SK-N-SH (cell line): ENCODE measurements at regions not wholly inside any gene's neighbourhood (a gene's known extent, or its start where the extent isn't known, plus 50 kb on each side); places are given as distances from the start of the nearest gene placed in this dataset.

Experiments
- CHD2 ChIP-seq: fragments of 150-350 bp; IDR thresholded peaks from 2 replicates; pipeline ENCODE4 v1.6.1; 2018; ENCODE audit warnings: low read length; ENCODE audit not compliant: partially characterized antibody
- ELF1 ChIP-seq: IDR thresholded peaks from 2 replicates; pipeline ENCODE4 v1.4.0; 2012
- EP300 ChIP-seq, 2 experiments: IDR thresholded peaks; 2 replicates each; pipeline versions ENCODE4 v1.4.0 to v1.6.1; 2012; ENCODE audit warnings: borderline replicate concordance in 1 of 2, low read depth in 1 of 2, low read length in 1 of 2
- FOSL2 ChIP-seq: IDR thresholded peaks from 2 replicates; pipeline ENCODE4 v1.4.0; 2012; ENCODE audit warnings: low read depth, mild to moderate bottlenecking, moderate library complexity, borderline replicate concordance
- TAF1 ChIP-seq: IDR thresholded peaks from 2 replicates; pipeline ENCODE4 v1.6.1; 2012; ENCODE audit warnings: low read depth, mild to moderate bottlenecking, low read length, moderate library complexity, borderline replicate concordance
- TEAD4 ChIP-seq: IDR thresholded peaks from 2 replicates; pipeline ENCODE4 v1.4.0; 2012; ENCODE audit warnings: mild to moderate bottlenecking, borderline replicate concordance; ENCODE audit not compliant: insufficient read depth
- TF ChIP-seq, protein P1 (sequence below): fragments of 200-600 bp; sonication (generic); IDR thresholded peaks from 2 replicates; pipeline ENCODE4 v1.6.1; 2017; ENCODE audit warnings: antibody characterized with exemption, mild to moderate bottlenecking, moderate library complexity
- TF ChIP-seq, protein P2 (sequence below): IDR thresholded peaks from 2 replicates; pipeline ENCODE4 v1.4.0; 2012; ENCODE audit warnings: low read depth

DNA sequence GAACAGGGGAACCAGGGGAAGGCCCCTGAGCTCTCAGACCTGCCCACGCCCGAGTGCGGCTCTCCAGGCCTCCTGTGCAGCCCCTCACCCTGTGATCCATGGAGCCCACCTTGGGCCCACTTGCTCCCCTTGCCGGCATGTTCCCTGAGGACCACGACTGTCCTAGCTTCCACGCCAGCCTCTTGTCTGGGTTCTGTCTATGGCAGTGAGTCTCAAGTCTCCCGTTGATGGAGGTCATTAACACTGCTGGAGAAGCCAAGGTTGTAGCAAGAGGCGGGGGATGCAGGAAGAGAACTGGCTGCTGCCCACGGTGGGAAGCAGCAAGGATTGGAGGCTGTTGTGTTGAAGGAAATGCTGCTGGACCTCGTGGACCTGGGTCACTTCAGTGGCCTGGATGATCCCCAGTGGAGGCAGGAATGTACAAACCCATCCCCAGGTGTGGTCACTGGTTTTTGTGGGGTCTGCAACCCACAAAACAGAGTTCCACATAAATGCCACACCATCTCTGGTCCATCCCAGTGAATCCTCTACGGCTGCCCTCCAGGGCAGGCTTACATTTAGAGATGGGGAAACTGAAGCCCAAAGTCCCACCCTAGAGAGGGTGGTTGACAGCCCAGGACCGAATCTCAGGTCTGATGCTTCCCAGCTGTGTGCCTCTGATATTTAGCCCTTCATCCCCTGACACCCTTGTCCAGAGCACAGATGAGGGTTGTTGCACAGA, 150.3 kb downstream of the NDUFA10 start:
- no peak for TF ChIP-seq ELF1
- no peak for TF ChIP-seq FOSL2
- no peak for TF ChIP-seq TAF1
- no peak for TF ChIP-seq EP300 (IDR thresholded peaks at IDR 0.05; ENCODE audit: borderline replicate concordance in 1 of 2, low read depth in 1 of 2, low read length in 1 of 2)
- TF ChIP-seq, protein P1, sequence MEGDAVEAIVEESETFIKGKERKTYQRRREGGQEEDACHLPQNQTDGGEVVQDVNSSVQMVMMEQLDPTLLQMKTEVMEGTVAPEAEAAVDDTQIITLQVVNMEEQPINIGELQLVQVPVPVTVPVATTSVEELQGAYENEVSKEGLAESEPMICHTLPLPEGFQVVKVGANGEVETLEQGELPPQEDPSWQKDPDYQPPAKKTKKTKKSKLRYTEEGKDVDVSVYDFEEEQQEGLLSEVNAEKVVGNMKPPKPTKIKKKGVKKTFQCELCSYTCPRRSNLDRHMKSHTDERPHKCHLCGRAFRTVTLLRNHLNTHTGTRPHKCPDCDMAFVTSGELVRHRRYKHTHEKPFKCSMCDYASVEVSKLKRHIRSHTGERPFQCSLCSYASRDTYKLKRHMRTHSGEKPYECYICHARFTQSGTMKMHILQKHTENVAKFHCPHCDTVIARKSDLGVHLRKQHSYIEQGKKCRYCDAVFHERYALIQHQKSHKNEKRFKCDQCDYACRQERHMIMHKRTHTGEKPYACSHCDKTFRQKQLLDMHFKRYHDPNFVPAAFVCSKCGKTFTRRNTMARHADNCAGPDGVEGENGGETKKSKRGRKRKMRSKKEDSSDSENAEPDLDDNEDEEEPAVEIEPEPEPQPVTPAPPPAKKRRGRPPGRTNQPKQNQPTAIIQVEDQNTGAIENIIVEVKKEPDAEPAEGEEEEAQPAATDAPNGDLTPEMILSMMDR = no peak
- TF ChIP-seq CHD2 = no peak
- TF ChIP-seq TEAD4 = no peak
- TF ChIP-seq, protein P2, sequence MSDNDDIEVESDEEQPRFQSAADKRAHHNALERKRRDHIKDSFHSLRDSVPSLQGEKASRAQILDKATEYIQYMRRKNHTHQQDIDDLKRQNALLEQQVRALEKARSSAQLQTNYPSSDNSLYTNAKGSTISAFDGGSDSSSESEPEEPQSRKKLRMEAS = no peak
